GM21737 (cell line): ENCODE measurements at regions not wholly inside any gene's neighbourhood (a gene's known extent, or its start where the extent isn't known, plus 50 kb on each side); places are given as distances from the start of the nearest gene placed in this dataset.

Experiments
- ATAC-seq: cut with Tn5 transposase; IDR thresholded peaks from one replicate; pipeline ENCODE4 v1.9.1; 2021; ENCODE audit warnings: mild to moderate bottlenecking, moderate library complexity; ENCODE audit not compliant: unreplicated experiment

DNA sequence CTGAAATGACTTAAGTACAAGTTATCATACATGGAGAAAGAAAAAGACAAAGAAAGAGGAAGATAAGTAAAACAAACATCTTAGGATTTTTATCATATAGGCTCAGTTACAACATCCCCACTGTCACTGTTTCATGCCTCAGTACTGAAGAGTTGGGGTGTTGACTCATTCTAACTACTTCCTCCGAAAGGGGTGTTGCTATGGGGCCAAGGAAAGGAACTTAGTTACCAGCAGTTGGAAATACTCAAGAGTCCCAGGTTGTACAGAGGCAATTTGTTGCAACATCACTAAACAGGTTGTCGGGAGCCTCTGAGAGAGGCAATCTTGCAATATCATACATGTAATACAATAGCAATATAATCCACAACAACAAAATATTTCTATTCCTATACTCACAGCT lies 1264.7 kb downstream of the PCDH7 start:
- ATAC-seq, result no peak

DNA sequence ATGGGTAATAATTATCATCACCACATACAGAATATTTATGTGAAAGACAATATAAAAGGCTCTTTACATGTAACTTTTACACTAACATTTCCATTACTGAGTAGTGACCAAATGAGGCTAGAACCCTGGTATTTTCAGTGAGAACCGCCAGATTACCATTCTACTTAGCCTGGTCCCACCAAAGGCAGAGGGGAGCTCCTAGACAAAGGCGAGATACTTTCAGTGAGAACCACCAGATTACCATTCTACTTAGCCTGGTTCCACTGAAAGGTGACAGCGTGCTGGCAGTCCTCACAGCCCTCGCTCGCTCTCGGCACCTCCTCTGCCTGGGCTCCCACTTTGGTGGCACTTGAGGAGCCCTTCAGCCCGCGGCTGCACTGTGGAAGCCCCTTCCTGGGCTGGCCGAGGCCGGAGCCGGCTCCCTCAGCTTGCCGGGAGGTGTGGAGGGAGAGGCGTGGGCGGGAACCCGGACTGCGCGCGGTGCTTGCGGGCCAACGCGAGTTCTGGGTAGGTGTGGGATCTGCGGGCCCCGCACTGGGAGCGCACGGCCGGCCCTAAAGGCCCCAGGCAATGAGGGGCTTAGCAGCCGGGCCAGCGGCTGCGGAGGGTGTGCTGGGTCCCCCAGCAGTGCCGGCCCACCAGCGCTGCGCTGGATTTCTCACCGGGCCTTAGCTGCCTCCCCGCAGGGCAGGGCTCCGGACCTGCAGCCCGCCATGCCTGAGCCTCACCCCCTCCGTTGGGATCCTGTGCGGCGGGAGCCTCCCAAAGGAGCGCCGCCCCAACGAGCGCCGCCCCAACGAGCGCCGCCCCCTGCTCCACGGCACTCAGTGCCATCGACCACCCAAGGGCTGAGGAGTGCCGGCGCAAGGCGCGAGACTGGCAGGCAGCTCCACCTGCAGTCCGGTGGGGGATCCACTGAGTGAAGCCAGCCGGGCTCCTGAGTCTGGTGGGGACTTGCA lies 1276.1 kb downstream of the PCDH7 start:
- ATAC-seq, result no peak

DNA sequence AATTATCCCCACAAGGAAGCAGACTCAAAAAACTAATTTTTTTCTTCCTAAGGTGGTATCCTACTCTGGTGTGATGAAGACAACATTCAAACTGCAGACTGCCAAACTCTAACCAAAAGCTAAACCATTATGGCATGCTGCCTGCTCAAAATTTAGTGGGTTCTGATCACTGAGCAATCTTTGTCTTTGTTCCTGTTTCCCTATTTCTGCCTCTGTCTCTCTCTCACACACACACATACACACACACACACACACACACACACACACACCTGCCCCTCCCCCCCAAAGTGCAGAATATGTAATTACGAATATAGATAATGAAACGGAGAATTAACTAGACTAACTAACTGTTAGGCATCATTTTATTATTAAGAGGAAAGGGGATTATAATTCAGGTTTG lies 1278.6 kb downstream of the PCDH7 start:
- no peak for ATAC-seq

GRCh38 chr4:31999848-32000247 lies 1279.7 kb downstream of the PCDH7 start:
- no peak for ATAC-seq

DNA sequence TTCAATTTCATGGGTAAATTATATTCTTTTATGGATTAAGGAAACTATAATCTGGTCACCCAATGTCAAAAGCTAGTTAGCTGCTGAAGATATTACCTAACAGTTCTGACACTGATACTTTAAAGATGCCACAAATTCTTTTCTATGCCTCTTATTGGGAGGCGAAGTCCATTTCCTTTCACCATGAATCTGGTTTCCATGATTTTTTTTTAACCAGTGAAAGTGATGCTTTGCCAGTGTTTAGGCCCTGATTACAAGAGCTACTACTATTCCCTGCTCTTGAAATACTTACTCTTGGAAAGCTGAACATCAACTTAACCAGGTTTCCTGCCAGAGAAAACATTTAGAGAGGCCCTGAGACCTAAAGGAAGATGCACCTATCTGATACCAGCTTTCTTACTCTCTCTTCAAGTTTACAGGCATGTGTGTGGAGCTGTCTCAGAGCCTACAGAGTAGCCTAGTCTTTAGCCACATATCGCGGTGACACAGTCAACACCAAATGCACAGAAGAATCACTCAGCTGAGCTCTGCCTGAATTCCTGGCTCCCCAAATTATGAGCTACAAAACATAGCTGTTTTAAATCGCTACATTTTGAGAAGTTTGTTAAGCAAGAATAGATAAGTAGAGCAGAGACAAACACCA lies 1280.8 kb downstream of the PCDH7 start:
- no peak for ATAC-seq

GRCh38 chr4:32002037-32002747 lies 1282.0 kb downstream of the PCDH7 start:
- ATAC-seq, result no peak

- no peak for ATAC-seq
Observed at GRCh38 chr4:32003548-32003947, 1283.4 kb downstream of the PCDH7 start.

DNA sequence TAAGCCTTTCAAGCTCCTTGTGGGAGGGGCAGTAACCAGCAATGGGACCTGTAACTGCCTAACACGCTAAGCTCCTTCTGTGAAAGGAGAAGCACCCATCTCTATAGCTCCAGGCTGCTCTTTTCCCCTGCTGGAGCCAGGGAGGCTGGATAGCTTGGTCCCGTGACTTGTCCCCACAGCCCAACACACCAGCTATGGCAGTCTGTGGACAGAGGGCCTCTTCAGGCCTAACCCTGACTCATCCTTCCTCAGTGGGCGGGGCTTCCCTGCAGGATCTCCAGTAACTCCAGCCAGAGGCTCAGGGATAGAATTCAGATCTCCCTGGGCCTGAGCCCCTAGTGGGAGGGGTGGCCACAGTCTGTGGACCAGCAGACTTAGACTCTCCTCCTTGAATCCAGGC lies 1290.1 kb downstream of the PCDH7 start:
- no peak for ATAC-seq

- no peak for ATAC-seq
Observed at GRCh38 chr4:32022071-32022470, 1301.9 kb downstream of the PCDH7 start.

GRCh38 chr4:32025851-32026459 lies 1305.8 kb downstream of the PCDH7 start:
- ATAC-seq, result no peak

DNA sequence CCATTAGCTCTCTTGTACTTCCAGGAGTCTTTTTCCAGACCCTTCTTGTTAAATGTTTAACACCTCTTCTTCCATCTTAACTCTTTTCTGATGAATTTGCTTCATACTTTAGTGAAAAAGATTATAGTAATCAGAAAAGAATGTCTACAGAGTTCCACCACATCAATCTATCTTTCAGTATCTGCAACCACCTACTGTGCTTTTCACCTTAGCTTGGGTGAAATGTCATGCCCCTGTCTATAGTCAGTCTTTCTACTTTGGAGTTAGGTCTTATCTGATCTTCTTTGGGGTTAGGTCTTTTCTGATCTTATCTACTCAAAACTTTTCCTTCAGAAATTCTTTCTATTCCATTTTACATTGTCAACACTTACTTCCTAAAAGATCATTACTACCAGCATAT lies 1310.2 kb downstream of the PCDH7 start:
- no peak for ATAC-seq

DNA sequence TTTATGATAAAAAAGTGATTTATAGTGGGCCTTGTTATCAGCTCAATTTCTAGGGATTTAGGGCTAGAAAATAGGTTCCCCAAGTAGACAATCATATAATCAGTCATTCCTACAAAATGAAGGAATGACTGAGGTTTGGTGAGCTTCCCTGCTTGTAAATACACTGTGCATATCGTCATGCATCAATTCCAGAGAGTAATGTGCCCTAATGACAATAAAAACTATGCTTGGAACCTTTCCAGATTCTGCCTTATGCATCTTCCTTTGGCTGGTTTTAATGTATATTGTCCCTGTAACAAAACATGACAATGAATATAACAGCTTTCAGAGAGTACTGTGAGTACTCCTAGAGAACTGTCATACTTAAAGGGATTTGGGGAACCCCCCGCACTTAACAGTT lies 1310.9 kb downstream of the PCDH7 start:
- ATAC-seq, result no peak

DNA sequence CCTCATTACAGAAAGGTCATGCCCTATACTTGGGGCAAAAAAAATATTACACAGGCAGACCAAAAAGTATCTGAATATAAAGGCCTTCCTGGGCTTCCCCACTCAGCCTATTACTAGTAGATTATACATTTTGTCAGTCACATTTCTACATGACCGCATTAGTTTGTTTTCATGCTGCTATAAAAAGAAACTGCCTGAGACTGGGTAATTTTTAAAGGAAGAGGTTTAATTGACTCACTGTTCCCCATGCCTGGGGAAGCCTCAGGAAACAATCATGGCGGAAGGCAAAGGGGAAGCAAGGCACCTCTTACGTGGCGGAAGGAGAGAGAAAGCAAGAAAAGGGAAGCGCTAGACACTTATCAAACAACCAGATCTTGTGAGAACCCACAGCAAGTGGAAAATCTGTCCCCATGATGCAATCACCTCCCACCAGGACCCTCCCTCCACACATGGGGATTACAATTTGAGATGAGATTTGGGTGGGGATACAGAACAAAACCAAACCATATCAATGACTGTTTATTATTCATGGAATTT lies 1312.0 kb downstream of the PCDH7 start:
- no peak for ATAC-seq

DNA sequence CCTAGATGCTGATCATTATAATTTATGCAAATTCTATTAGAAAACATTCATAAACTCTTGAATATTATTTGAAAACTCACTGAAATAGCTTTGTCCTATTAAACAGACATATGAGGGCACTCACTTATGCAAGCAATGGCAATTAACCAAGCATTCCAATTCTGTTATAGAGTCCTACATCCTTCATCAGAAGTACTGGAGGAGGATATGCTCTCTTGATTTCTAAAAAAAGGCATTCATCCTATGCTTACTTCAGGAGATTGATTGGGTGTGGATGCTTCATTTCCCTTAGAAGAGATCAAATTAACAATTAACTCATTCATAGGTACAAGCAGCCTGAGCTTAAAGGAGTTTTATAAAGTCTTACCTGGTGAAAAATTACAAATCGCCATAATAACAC lies 1317.2 kb downstream of the PCDH7 start:
- ATAC-seq, result no peak

DNA sequence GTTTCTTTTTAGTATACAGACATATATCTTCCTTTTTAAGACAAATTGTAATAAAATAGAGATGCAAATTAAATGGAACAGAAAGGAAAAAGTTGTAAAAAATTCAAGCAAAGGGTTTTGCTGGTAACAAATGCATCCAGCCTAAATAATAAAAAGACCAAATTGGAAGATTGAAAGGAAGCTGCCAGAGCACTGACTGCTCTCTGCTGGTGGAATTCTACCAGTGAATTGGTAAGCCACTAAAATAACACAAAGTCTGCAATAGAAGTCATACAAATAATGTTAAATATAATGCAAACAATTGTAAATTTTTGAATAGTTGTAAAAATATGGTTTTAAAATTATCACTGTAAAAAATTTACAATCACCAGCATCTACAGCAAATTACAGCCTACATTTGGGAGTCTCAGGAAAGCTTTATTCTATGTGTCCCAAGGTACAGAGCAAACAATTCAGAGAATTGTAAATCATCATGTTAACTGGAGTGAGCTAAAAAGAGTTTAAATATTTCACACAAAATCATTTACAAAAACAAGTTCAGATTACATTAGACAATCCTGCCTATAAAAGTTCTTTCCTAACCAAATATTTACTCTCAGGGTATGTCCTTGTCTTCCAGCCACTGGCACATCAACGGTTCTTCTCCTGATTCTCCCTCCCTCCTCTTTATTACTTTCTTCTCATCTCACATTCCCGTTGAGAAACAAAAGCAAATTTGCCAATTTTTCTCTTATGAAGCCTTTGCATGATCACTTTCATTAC lies 1322.5 kb downstream of the PCDH7 start:
- ATAC-seq, result no peak

DNA sequence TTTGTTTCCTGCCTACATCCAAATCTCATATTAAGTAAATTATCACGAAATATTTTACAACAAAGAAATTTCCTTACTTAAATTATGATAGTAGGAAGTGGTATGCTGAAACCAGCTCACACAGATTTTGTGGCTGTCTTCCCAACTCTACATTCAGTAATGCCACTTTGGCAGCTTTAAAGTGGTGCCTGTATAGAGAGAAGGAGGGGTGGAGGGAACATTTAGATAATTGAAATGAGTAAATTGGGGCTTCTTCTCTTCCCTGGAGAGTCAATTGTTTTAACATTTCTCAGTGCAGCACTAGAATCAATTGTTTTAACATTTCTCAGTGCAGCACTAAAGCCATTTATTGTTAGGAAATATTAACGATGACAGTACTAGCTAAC lies 1323.1 kb downstream of the PCDH7 start:
- no peak for ATAC-seq

DNA sequence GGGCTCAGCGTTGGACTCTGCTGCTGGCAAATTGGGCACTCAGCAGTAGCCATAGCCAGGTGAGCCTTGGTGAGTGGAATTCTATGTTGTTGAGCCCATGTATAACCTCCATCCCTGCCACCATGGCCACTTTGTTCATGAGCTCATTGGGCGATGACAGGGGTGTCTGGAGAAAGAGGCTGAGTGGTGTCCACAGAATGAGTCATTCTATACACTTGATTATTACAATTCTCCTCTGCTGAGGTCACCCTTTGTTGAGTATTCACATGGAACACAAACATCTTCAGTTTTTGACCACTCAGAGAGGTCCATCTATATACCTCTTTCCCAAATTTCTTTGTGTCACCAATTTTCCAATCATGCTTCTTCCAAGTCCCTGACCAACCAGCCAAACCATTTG lies 1341.7 kb downstream of the PCDH7 start:
- ATAC-seq, result no peak

GRCh38 chr4:32073542-32073941 lies 1353.4 kb downstream of the PCDH7 start:
- no peak for ATAC-seq

DNA sequence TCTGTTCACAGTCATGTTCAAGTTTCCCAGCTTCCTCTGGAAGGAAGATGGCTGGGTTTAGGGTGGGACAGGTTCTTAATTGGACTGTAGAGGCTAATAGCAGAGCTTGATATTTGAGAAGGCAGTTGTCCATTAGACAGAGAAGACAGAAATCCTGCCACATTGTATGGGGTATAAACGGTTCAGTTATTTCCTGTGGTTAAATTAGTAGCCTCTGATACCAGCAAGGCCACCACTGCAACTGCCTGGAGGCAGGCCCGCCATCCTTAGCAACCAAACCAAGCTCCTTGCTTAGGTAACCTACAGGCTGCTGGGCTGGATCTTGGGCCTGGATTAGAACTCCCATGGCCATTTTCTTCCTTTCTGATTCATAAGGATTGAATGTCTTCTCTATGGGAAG lies 1367.0 kb downstream of the PCDH7 start:
- ATAC-seq, result no peak

GRCh38 chr4:32094987-32095386 lies 1374.8 kb downstream of the PCDH7 start:
- ATAC-seq, result no peak
